CD8-positive, alpha-beta memory T cell (primary cell): ENCODE measurements at regions not wholly inside any gene's neighbourhood (a gene's known extent, or its start where the extent isn't known, plus 50 kb on each side); places are given as distances from the start of the nearest gene placed in this dataset.

ENCODE experiments used
- CTCF ChIA-PET: fragments of 350-600 bp; sonication (Branson Sonifier 250); formaldehyde crosslinking; loops from one replicate; lab custom pipeline; 2021; ENCODE audit warnings: antibody characterized with exemption; lab: Charles Lee
- POLR2A ChIA-PET: fragments of 350-600 bp; sonication (Branson Sonifier 250); formaldehyde crosslinking; loops from one replicate; lab custom pipeline; 2021; ENCODE audit warnings: antibody characterized with exemption; lab: Charles Lee
- DNase-seq, 5 donors: peaks; one replicate each; pipeline versions ENCODE4 v3.0.0 to v3.0.0-alpha.2; 2020 to 2022; ENCODE audit warnings: mixed read lengths in 1 of 5
- H3K27ac ChIP-seq: one replicate; pipeline ENCODE4 v1.7.0; 2013; ENCODE audit warnings: low read depth, mild to moderate bottlenecking, low read length, moderate library complexity
- H3K27me3 ChIP-seq: 2 replicates; pipeline ENCODE4 v1.7.0; 2013; ENCODE audit warnings: low read length, mild to moderate bottlenecking; ENCODE audit not compliant: insufficient read depth, poor library complexity, severe bottlenecking
- H3K36me3 ChIP-seq: 2 replicates; pipeline ENCODE4 v1.7.0; 2013; ENCODE audit warnings: mild to moderate bottlenecking, low read length, moderate library complexity; ENCODE audit not compliant: insufficient read depth
- H3K4me1 ChIP-seq: 2 replicates; pipeline ENCODE4 v1.7.0; 2013; ENCODE audit warnings: mild to moderate bottlenecking, low read length, moderate library complexity; ENCODE audit not compliant: insufficient read depth
- H3K4me3 ChIP-seq: 2 replicates; pipeline ENCODE4 v1.7.0; 2013; ENCODE audit warnings: mild to moderate bottlenecking, low read length
- H3K9me3 ChIP-seq: 2 replicates; pipeline ENCODE4 v1.7.0; 2013; ENCODE audit warnings: mild to moderate bottlenecking, low read length
- H3K27ac Mint-ChIP-seq, 8 donors: one replicate each; pipeline ENCODE4 v1.8.0; 2020 to 2021; ENCODE audit warnings: mixed read lengths in 8 of 8, mild to moderate bottlenecking in 6 of 8, inconsistent platforms in 3 of 8, moderate library complexity in 3 of 8
- H3K27me3 Mint-ChIP-seq, 2 donors: one replicate each; pipeline ENCODE4 v1.8.0; 2020 to 2021; ENCODE audit warnings: mixed read lengths in 2 of 2, mild to moderate bottlenecking in 1 of 2, moderate library complexity in 1 of 2
- H3K36me3 Mint-ChIP-seq, 3 donors: one replicate each; pipeline ENCODE4 v1.8.0; 2020 to 2021; ENCODE audit warnings: mixed read lengths in 3 of 3, inconsistent platforms in 1 of 3, mild to moderate bottlenecking in 1 of 3
- H3K4me1 Mint-ChIP-seq, 3 donors: one replicate each; pipeline ENCODE4 v1.8.0; 2020 to 2021; ENCODE audit warnings: mixed read lengths in 3 of 3, inconsistent platforms in 1 of 3, mild to moderate bottlenecking in 1 of 3
- H3K4me3 Mint-ChIP-seq, 7 donors: one replicate each; pipeline ENCODE4 v1.8.0; 2020 to 2021; ENCODE audit warnings: mixed read lengths in 7 of 7, mild to moderate bottlenecking in 6 of 7, moderate library complexity in 4 of 7, inconsistent platforms in 2 of 7
- H3K9me3 Mint-ChIP-seq, 5 donors: one replicate each; pipeline ENCODE4 v1.8.0; 2020 to 2022; ENCODE audit warnings: mixed read lengths in 5 of 5, mild to moderate bottlenecking in 3 of 5, moderate library complexity in 2 of 5, inconsistent platforms in 1 of 5

DNA sequence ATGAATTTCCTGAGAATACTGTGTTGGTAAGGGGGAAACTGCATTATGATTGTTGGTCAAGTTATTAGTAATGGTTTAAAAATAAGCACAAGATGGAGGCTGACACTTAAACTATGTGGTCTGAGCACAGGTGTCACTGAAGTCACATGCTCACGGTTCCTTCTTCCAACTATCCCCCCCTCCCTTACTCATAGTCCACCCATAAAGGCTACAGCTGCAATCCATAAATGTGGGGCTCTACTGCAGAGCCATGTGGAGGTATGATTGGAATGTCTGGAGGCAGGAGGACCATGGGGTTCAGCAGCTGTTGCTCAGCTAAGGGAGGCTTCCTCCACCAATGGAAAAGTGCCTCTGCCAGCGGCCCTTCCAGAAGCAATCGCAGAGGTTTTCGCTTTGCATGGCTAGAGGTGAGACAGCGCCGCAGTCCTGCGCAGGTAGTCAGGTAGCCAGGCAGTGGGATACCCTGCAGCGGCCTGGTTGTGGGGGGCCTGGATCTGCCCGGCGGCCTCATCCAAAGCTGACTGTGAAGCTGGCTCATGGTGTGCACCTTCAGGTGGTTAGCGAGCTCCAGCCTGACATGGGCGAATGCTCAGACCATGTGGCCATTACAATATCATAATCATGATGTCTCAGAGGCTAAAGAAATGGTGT, 249.6 kb downstream of the DCDC2C start:
- H3K27me3 ChIP-seq = no peaks in the 10 kb centered on the region
- H3K4me3 ChIP-seq = no peak overlapping the region
- Mint-ChIP-seq H3K4me1 (no peaks in the 10 kb centered on the region), H3K36me3 (no peaks in the 10 kb centered on the region), H3K4me3 (no peak overlapping the region), H3K9me3 (peaks cover 0 to 2% (median 0%) of the 10 kb centered on the region in 5 donors), H3K27ac (no peak overlapping the region), H3K27me3 (no peaks in the 10 kb centered on the region)
- H3K4me1 ChIP-seq = no peaks in the 10 kb centered on the region
- no peak for DNase-seq
- no peak overlapping the region for H3K27ac ChIP-seq
- H3K9me3 ChIP-seq = no peaks in the 10 kb centered on the region
- POLR2A ChIA-PET = no interaction called here
- no peaks in the 10 kb centered on the region for H3K36me3 ChIP-seq
- CTCF ChIA-PET = no interaction called here

DNA sequence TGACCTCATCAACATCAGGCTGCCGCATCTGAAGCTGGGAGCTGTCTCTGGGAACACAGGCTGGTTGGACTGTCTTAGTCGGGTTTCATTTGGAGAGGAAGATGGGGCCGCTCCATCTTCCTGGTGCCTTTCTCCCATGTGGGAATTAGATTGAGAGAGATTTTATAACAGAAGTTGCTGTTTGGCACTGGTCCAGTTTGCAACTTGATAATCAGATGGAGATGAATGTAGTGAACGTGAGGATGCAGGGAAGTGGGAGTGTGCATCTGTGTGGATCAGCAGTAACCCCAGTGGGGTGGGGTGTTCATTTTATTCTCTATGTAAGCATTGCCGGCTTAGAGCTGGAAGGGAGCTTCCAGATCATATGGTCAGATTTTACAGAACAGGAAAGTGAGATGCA, 250.9 kb downstream of the DCDC2C start:
- no peak for DNase-seq
- peaks cover 0 to 2% (median 0%) of the 10 kb centered on the region in 5 donors for H3K9me3 Mint-ChIP-seq
- no peaks in the 10 kb centered on the region for H3K4me1 Mint-ChIP-seq
- Histone ChIP-seq H3K9me3 (no peaks in the 10 kb centered on the region), H3K4me1 (no peaks in the 10 kb centered on the region), H3K4me3 (no peak overlapping the region), H3K27ac (no peak overlapping the region), H3K27me3 (no peaks in the 10 kb centered on the region), H3K36me3 (no peaks in the 10 kb centered on the region)
- POLR2A ChIA-PET = no interaction called here
- no peaks in the 10 kb centered on the region for H3K27me3 Mint-ChIP-seq
- H3K4me3 Mint-ChIP-seq = no peak overlapping the region
- CTCF ChIA-PET = no interaction called here
- no peaks in the 10 kb centered on the region for H3K36me3 Mint-ChIP-seq
- no peak overlapping the region for H3K27ac Mint-ChIP-seq

GRCh38 chr2:3956406-3956805, 253.0 kb downstream of the DCDC2C start:
- ChIA-PET POLR2A (no interaction called here), CTCF (no interaction called here)
- Mint-ChIP-seq H3K4me1 (no peaks in the 10 kb centered on the region), H3K27me3 (no peaks in the 10 kb centered on the region), H3K4me3 (no peak overlapping the region), H3K9me3 (peaks cover 0 to 2% (median 0%) of the 10 kb centered on the region in 5 donors), H3K36me3 (no peaks in the 10 kb centered on the region), H3K27ac (no peak overlapping the region)
- no peak for DNase-seq
- no peaks in the 10 kb centered on the region for H3K36me3 ChIP-seq
- H3K27me3 ChIP-seq = no peaks in the 10 kb centered on the region
- H3K9me3 ChIP-seq = no peaks in the 10 kb centered on the region
- no peak overlapping the region for H3K27ac ChIP-seq
- no peak overlapping the region for H3K4me3 ChIP-seq
- H3K4me1 ChIP-seq = no peaks in the 10 kb centered on the region

DNA sequence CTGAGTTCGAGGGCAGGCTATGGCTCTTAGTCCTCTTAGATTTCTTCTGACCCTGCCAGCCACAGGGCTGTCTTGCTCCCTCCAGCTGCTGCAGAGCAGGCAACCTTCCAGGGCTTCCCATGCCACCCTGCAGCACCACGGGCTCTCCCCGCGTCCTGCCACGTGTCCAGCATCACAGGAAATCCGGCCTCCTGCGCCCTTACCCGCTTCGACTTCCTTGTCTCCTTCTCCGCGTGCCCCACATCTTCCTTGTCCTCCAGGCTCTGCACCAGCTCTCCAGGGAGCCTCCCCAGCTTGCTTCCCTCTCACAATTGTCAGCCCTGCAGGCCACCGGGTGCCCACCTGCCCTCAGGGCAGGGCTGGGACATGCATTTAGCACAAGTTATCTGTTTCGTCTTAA, 253.5 kb downstream of the DCDC2C start:
- Histone ChIP-seq H3K27ac (no peak overlapping the region), H3K4me3 (no peak overlapping the region), H3K36me3 (no peaks in the 10 kb centered on the region), H3K27me3 (no peaks in the 10 kb centered on the region), H3K4me1 (no peaks in the 10 kb centered on the region), H3K9me3 (no peaks in the 10 kb centered on the region)
- DNase-seq = no peak
- H3K4me1 Mint-ChIP-seq = no peaks in the 10 kb centered on the region
- ChIA-PET POLR2A (no interaction called here), CTCF (no interaction called here)
- no peak overlapping the region for H3K4me3 Mint-ChIP-seq
- H3K27me3 Mint-ChIP-seq = no peaks in the 10 kb centered on the region
- no peaks in the 10 kb centered on the region for H3K36me3 Mint-ChIP-seq
- H3K27ac Mint-ChIP-seq = no peak overlapping the region
- H3K9me3 Mint-ChIP-seq = peaks cover 0 to 2% (median 0%) of the 10 kb centered on the region in 5 donors

- Mint-ChIP-seq H3K36me3 (no peaks in the 10 kb centered on the region), H3K9me3 (peaks cover 0 to 2% (median 0%) of the 10 kb centered on the region in 5 donors), H3K27ac (no peak overlapping the region), H3K4me1 (no peaks in the 10 kb centered on the region), H3K27me3 (no peaks in the 10 kb centered on the region), H3K4me3 (no peak overlapping the region)
- H3K27ac ChIP-seq = no peak overlapping the region
- no peaks in the 10 kb centered on the region for H3K36me3 ChIP-seq
- H3K4me3 ChIP-seq = no peak overlapping the region
- no peaks in the 10 kb centered on the region for H3K27me3 ChIP-seq
- no peak for DNase-seq
- POLR2A ChIA-PET = no interaction called here
- CTCF ChIA-PET = no interaction called here
- H3K9me3 ChIP-seq = no peaks in the 10 kb centered on the region
- H3K4me1 ChIP-seq = no peaks in the 10 kb centered on the region
Observed at GRCh38 chr2:3958465-3958864, 255.1 kb downstream of the DCDC2C start.

DNA sequence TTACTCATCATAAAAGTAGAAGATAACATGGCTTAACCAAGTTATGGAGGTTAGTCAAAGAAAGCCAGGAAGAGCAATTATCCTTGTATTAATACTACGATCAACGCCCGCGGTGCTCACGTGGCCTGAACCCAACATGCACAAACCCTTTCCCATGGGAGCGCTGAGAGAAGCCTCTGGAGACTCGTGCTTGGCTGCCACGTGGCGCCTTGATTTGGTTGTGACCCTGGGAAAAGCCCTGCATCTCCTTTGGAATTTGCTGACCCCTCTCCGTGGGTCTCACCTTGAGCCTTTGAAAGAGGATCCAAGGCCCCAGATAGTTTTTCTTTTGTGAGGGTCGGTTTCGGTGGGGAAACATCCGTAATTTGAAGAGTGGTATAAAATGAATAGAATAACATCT, 255.6 kb downstream of the DCDC2C start:
- H3K9me3 ChIP-seq = no peaks in the 10 kb centered on the region
- no peaks in the 10 kb centered on the region for H3K27me3 Mint-ChIP-seq

GRCh38 chr2:3959372-3959771, 256.0 kb downstream of the DCDC2C start:
- no peak overlapping the region for H3K4me3 ChIP-seq
- Mint-ChIP-seq H3K27me3 (no peaks in the 10 kb centered on the region), H3K4me1 (no peaks in the 10 kb centered on the region), H3K4me3 (no peak overlapping the region), H3K27ac (no peak overlapping the region), H3K36me3 (no peaks in the 10 kb centered on the region), H3K9me3 (peaks cover 0 to 2% (median 0%) of the 10 kb centered on the region in 5 donors)
- no peak overlapping the region for H3K27ac ChIP-seq
- H3K27me3 ChIP-seq = no peaks in the 10 kb centered on the region
- no peaks in the 10 kb centered on the region for H3K36me3 ChIP-seq
- H3K9me3 ChIP-seq = no peaks in the 10 kb centered on the region
- H3K4me1 ChIP-seq = no peaks in the 10 kb centered on the region
- CTCF ChIA-PET = no interaction called here
- DNase-seq = no peak
- POLR2A ChIA-PET = no interaction called here

More for the DNA sequence above, 255.6 kb downstream of the DCDC2C start:
- H3K4me3 ChIP-seq = no peak overlapping the region
- Mint-ChIP-seq H3K4me1 (no peaks in the 10 kb centered on the region), H3K9me3 (peaks cover 0 to 2% (median 0%) of the 10 kb centered on the region in 5 donors), H3K4me3 (no peak overlapping the region), H3K27ac (no peak overlapping the region), H3K36me3 (no peaks in the 10 kb centered on the region)
- no peaks in the 10 kb centered on the region for H3K27me3 ChIP-seq
- no peak overlapping the region for H3K27ac ChIP-seq
- no peak for DNase-seq
- ChIA-PET CTCF (no interaction called here), POLR2A (no interaction called here)
- H3K36me3 ChIP-seq = no peaks in the 10 kb centered on the region
- H3K4me1 ChIP-seq = no peaks in the 10 kb centered on the region

DNA sequence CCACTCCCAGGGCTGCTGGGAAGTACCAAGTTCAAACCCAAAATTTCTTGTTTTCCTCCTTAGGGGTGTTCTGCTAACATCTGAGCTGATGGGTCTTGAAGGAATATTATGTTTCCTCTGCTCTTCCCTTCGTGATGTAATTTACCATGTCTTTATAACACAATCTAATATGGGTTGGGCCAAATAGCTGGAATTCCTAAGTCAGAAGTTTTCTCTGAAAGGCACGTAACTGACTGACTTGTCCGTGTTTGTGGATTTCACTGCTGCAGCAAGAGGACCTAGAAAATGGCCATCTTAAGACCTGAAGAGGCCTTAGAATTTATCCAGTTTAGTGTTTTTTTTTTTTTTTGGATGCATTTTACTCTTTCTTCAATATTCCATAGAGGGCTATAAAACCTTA, 256.7 kb downstream of the DCDC2C start:
- H3K9me3 Mint-ChIP-seq = peaks cover 0 to 2% (median 0%) of the 10 kb centered on the region in 5 donors
- H3K36me3 ChIP-seq = no peaks in the 10 kb centered on the region
- POLR2A ChIA-PET = no interaction called here
- DNase-seq = no peak
- no peaks in the 10 kb centered on the region for H3K9me3 ChIP-seq
- no peaks in the 10 kb centered on the region for H3K4me1 ChIP-seq
- CTCF ChIA-PET = no interaction called here
- no peak overlapping the region for H3K4me3 Mint-ChIP-seq
- no peaks in the 10 kb centered on the region for H3K36me3 Mint-ChIP-seq
- H3K4me3 ChIP-seq = no peak overlapping the region
- no peak overlapping the region for H3K27ac Mint-ChIP-seq
- no peak overlapping the region for H3K27ac ChIP-seq
- no peaks in the 10 kb centered on the region for H3K27me3 ChIP-seq
- H3K4me1 Mint-ChIP-seq = no peaks in the 10 kb centered on the region
- peaks cover 0 to 2% of the 10 kb centered on the region in 2 donors for H3K27me3 Mint-ChIP-seq
